ENCODE measurements at regions not wholly inside any gene's neighbourhood (a gene's known extent, or its start where the extent isn't known, plus 50 kb on each side); places are given as distances from the start of the nearest gene placed in this dataset.

DNA sequence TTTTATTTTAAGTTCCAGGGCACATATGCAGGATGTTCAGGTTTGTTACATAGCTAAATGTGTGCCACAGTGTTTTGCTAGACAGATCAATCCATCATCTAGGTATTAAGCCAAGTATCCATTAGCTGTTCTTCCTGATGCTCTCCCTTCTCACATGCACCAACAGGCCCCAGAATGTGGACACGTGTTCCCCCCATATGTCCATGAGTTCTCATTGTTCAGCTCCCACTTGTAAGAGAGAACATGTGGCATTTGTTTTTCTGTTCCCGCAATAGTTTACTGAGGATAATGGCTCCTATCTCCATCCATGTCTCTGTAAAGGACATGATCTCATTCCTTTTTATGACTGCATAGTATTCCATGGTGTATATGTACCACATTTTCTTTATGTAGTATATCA, 374.8 kb upstream of the FAT1 start:
- no peak for TF ChIP-seq EZH2 (IDR thresholded peaks at IDR 0.05; ENCODE audit: borderline replicate concordance, low read depth, low read length, poor library complexity, severe bottlenecking)
- TF ChIP-seq, protein P1, sequence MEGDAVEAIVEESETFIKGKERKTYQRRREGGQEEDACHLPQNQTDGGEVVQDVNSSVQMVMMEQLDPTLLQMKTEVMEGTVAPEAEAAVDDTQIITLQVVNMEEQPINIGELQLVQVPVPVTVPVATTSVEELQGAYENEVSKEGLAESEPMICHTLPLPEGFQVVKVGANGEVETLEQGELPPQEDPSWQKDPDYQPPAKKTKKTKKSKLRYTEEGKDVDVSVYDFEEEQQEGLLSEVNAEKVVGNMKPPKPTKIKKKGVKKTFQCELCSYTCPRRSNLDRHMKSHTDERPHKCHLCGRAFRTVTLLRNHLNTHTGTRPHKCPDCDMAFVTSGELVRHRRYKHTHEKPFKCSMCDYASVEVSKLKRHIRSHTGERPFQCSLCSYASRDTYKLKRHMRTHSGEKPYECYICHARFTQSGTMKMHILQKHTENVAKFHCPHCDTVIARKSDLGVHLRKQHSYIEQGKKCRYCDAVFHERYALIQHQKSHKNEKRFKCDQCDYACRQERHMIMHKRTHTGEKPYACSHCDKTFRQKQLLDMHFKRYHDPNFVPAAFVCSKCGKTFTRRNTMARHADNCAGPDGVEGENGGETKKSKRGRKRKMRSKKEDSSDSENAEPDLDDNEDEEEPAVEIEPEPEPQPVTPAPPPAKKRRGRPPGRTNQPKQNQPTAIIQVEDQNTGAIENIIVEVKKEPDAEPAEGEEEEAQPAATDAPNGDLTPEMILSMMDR (conservative IDR thresholded peaks at IDR 0.05; ENCODE audit: low read depth, low read length), result no peak

All from A673 (cell line).